T-helper 2 cell treated with Interferon-gamma antibody and Interleukin-4, amounts not matched to agents 5 μg/mL and 100 μg/mL, for 36 hours (primary cell): ENCODE measurements at regions not wholly inside any gene's neighbourhood (a gene's known extent, or its start where the extent isn't known, plus 50 kb on each side); places are given as distances from the start of the nearest gene placed in this dataset.
"Not testable (repeated sequence)": the region's sequence is repeated elsewhere in the genome, so short reads cannot be mapped to it uniquely, and the experiment has no call there.

Experiments used
- DNase-seq: peaks from one replicate; pipeline ENCODE4 v3.0.0; 2021; ENCODE audit warnings: low spot score
- H3K27ac Mint-ChIP-seq: one replicate; pipeline ENCODE4 v1.8.0; 2021; ENCODE audit warnings: mild to moderate bottlenecking, mixed read lengths
- H3K27me3 Mint-ChIP-seq: one replicate; pipeline ENCODE4 v1.8.0; 2021; ENCODE audit warnings: low read depth, mixed read lengths
- H3K36me3 Mint-ChIP-seq: one replicate; pipeline ENCODE4 v1.8.0; 2021; ENCODE audit warnings: low read depth, mixed read lengths
- H3K4me1 Mint-ChIP-seq: one replicate; pipeline ENCODE4 v1.8.0; 2021; ENCODE audit warnings: low read depth, mixed read lengths
- H3K4me3 Mint-ChIP-seq: one replicate; pipeline ENCODE4 v1.8.0; 2022; ENCODE audit warnings: mild to moderate bottlenecking, moderate library complexity, mixed read lengths
- H3K9me3 Mint-ChIP-seq: one replicate; pipeline ENCODE4 v1.8.0; 2021; ENCODE audit warnings: mixed read lengths

DNA sequence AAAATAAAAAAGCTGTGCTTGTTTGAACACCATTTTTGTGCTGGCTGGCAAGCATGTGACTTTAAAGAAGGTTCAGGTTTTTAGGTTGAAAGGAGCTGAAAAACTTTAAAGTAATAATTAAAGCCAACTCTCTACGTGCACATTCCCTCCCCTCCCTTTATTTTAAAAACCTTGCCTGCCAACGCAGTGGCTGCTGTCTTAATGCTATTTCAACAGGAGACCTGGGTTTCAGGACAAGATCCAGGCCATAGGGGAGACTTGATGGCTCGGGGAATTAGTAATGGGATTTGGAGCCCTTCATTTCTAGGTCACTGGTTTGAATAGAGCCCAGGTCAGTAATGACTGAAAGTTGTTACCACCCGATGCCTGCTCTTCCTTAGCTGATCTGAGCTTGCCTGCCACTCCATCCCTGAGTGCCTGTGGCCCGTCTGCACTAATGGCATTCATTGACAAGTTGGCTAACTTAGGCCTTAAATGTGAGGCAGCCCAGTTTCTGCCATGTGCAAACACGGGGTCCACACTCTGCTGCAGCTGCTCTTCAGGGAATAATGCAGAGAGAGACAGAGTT, 1233.2 kb upstream of the ZEB2 start:
- H3K4me1 Mint-ChIP-seq = peaks cover 17% of the 10 kb centered on the region
- no peaks in the 10 kb centered on the region for H3K9me3 Mint-ChIP-seq
- no peaks in the 10 kb centered on the region for H3K27me3 Mint-ChIP-seq
- H3K27ac Mint-ChIP-seq = no peak overlapping the region
- no peaks in the 10 kb centered on the region for H3K36me3 Mint-ChIP-seq
- DNase-seq = no peak
- no peak overlapping the region for H3K4me3 Mint-ChIP-seq

DNA sequence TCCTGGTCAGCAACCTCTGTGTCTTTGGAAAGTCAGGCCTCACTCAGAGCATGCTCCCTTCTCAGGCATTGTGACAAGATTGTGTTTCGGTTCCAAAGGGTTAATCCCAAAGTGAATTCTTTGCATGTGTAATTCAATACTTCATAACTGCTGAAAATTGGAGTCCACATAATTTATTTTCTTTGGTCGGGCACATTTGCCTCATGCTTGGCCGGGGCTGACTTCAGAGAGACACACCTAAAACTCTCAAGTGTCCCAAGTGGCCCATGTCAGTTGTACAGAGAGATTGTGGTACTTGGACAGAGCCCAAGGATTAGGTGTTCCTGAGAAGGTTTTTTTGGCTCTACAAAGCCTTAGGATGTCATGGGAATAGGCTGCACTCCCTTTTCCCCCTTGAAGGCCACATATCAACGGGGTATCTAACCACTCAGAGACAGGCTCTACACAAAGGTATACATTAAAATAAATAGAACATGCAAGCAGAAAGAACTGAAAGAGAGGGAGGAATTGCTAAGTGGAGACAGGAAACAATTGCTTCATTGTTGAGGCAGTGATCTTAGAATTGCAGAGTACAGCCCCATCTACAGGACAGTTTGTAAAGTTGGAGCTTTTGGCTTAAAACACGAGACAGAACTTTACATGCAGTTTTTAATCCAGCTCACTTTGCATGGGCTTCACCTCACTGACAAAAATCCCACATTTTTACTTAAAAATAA, 1232.3 kb upstream of the ZEB2 start:
- no peaks in the 10 kb centered on the region for H3K36me3 Mint-ChIP-seq

DNA sequence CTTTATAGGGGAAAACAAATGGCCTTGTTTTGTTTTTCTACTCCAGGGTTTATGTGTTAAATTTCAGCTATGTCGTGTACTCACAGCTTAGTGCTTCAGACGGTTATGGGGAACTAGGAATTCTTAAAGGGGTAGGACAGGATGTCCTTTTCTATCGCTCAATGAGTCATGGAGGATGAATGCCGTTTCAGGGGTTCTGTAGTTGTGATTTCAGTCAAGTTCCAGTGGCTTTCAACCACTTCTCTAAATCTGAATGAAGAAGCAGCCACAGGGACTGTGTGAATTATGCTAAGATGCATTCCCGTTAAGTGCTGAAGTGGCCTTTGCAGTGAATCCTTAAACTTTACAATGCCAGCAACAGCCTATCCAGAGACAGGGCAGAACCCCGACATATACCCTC, 1231.7 kb upstream of the ZEB2 start:
- no peak overlapping the region for H3K27ac Mint-ChIP-seq
- H3K4me1 Mint-ChIP-seq = peaks cover 17% of the 10 kb centered on the region
- no peaks in the 10 kb centered on the region for H3K9me3 Mint-ChIP-seq
- no peak overlapping the region for H3K4me3 Mint-ChIP-seq
- DNase-seq = no peak
- H3K27me3 Mint-ChIP-seq = no peaks in the 10 kb centered on the region
- no peaks in the 10 kb centered on the region for H3K36me3 Mint-ChIP-seq

More for the DNA sequence above, 1232.3 kb upstream of the ZEB2 start:
- H3K27ac Mint-ChIP-seq = no peak overlapping the region
- no peaks in the 10 kb centered on the region for H3K9me3 Mint-ChIP-seq
- no peaks in the 10 kb centered on the region for H3K27me3 Mint-ChIP-seq
- DNase-seq = no peak
- peaks cover 17% of the 10 kb centered on the region for H3K4me1 Mint-ChIP-seq
- no peak overlapping the region for H3K4me3 Mint-ChIP-seq

DNA sequence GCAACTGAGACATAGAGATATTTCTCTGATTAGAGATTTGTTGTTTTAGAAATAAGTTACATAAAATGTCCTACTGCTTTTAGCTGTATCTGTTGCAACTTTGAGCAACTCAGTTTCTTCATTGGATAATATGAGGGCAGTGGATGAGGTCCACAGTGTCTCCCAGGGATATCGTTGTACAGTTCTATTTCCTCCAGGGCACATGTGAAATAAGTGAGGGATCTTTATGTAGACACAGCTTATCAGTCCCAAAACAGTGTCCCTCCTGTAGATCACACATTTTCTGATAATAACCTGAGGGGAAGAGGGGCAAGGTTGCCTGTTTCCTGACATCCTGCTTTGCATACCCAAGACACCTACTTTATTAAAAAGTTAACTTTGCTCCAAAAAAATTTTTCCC, 1231.2 kb upstream of the ZEB2 start:
- Mint-ChIP-seq H3K27ac (no peak overlapping the region), H3K36me3 (no peaks in the 10 kb centered on the region), H3K4me1 (peaks cover 17% of the 10 kb centered on the region), H3K27me3 (peaks cover 3% of the 10 kb centered on the region), H3K4me3 (no peak overlapping the region), H3K9me3 (no peaks in the 10 kb centered on the region)
- no peak for DNase-seq

DNA sequence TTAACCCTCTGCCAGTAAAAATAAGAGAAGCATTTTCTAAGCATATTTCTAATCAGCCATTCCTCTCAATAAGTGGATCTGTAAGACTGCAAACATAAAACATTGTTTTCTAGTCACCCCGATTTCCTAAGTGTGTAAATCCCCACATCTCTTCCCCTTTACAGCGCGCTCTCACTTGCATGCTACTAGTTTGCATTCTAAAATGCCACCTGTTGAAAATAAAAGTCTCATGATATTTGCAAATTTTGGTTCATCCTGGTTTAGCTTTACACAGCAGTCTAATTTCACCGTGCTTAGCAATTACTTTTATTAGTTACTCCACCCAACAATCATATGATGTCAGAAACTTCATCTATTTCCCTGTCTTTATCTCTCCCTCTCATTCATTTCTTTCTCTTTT, 1230.7 kb upstream of the ZEB2 start:
- H3K9me3 Mint-ChIP-seq = no peaks in the 10 kb centered on the region
- H3K4me1 Mint-ChIP-seq = peaks cover 17% of the 10 kb centered on the region
- no peak overlapping the region for H3K4me3 Mint-ChIP-seq
- no peak overlapping the region for H3K27ac Mint-ChIP-seq
- H3K36me3 Mint-ChIP-seq = no peaks in the 10 kb centered on the region
- DNase-seq = no peak
- H3K27me3 Mint-ChIP-seq = peaks cover 3% of the 10 kb centered on the region

DNA sequence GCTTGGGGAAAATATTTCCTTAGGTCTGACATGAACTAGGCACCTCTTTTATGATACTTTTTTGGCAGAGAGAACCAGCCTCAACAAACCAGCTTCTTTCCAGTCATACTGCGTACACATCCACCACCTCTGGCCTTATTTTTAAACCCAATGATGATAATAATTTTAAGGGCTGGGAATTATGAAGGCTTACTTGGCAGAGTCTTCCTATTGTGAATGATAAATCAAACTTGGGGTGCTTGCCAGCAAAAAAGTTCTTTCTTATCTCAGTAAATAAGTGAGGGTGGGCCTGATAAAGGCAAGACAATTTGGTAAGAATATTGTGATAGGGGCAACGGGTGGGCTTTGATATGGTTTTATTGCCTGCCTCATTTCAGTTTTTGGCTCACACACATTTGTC, 1230.2 kb upstream of the ZEB2 start:
- no peak overlapping the region for H3K27ac Mint-ChIP-seq
- no peaks in the 10 kb centered on the region for H3K9me3 Mint-ChIP-seq
- no peak for DNase-seq
- no peaks in the 10 kb centered on the region for H3K36me3 Mint-ChIP-seq
- peaks cover 17% of the 10 kb centered on the region for H3K4me1 Mint-ChIP-seq
- H3K27me3 Mint-ChIP-seq = peaks cover 3% of the 10 kb centered on the region
- no peak overlapping the region for H3K4me3 Mint-ChIP-seq

DNA sequence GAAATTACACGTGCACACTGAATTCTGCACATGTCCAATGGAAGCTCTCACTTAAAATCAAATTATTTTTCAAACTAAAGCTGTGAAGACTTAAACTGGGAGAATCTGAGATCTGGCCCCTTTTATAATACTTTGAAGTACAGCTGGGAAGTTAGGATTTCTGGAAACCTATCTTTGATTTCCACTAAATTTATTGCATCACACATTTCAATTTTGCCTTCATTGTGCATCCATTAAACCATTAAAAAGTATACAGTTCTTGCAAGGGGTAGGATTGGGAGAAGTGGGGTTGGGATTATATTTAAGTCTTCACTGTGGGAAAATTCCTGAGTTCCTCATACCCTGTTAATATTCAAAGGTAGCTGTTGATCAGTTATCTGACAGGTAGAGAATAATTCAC, 1229.6 kb upstream of the ZEB2 start:
- Mint-ChIP-seq H3K27me3 (peaks cover 3% of the 10 kb centered on the region), H3K27ac (no peak overlapping the region), H3K36me3 (no peaks in the 10 kb centered on the region), H3K9me3 (no peaks in the 10 kb centered on the region), H3K4me3 (no peak overlapping the region), H3K4me1 (peaks cover 19% of the 10 kb centered on the region)
- DNase-seq = no peak

DNA sequence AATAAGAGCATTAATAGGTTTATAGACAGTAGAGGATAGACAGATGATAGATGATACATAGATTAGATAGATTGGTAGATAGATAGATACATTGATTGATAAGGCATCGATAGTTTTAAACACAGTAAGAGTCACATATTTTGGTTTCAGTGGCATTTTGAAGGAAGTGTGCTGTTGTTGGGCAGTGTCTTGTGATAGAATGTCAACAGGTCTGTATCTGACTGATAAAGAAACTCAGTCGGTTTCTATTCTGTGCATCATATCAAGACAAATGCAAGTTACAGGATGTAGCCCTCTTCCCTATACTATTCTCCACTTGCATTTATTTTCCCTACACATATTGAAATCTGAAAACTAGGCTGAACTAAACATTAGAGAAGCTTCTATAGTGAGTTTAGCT, 1229.0 kb upstream of the ZEB2 start:
- no peak for DNase-seq

DNA sequence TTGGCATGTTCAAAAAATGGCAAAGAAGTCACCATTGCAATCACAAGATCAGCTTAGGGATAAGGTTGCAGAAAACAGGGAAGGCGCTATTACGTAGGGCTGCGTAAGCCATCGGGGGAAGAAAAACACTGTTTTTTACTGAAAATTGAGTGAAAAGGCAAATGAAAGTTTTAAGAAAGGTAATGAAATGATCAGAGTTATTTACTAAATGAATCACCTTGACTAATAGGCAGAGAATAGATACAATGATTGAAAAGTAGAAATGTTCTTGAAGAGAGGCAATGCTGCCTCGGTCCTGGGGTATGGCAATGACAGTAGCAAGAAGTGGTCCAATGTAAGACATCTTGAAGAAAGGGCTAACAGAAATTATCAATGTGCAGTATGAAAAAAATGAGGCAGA, 1227.8 kb upstream of the ZEB2 start:
- Mint-ChIP-seq H3K4me1 (peaks cover 20% of the 10 kb centered on the region), H3K27ac (no peak overlapping the region), H3K27me3 (peaks cover 3% of the 10 kb centered on the region)

More for the DNA sequence above, 1229.0 kb upstream of the ZEB2 start:
- Mint-ChIP-seq H3K27me3 (peaks cover 3% of the 10 kb centered on the region), H3K4me3 (no peak overlapping the region), H3K27ac (no peak overlapping the region), H3K9me3 (no peaks in the 10 kb centered on the region), H3K36me3 (no peaks in the 10 kb centered on the region), H3K4me1 (peaks cover 20% of the 10 kb centered on the region)

DNA sequence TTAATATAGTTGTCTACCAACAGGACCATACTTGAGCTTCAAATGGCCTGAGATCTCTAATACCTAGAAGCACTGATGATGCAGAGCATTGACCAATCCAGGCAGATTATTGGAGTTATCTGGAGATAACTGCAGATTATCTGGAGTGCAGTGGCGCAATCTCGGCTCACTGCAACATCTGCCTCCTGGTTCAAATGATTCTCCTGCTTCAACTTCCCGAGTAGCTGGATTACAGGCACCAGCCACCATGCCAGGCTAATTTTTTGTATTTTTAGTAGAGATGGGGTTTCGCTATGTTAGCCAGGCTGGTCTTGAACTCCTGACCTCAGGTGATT, 1225.4 kb upstream of the ZEB2 start:
- H3K4me3 Mint-ChIP-seq, DNase-seq, H3K4me1 Mint-ChIP-seq, H3K9me3 Mint-ChIP-seq, H3K27ac Mint-ChIP-seq, H3K27me3 Mint-ChIP-seq, H3K36me3 Mint-ChIP-seq: not testable (repeated sequence)

More for the DNA sequence above, 1227.8 kb upstream of the ZEB2 start:
- no peak overlapping the region for H3K4me3 Mint-ChIP-seq
- no peaks in the 10 kb centered on the region for H3K9me3 Mint-ChIP-seq
- H3K36me3 Mint-ChIP-seq = no peaks in the 10 kb centered on the region
- no peak for DNase-seq

DNA sequence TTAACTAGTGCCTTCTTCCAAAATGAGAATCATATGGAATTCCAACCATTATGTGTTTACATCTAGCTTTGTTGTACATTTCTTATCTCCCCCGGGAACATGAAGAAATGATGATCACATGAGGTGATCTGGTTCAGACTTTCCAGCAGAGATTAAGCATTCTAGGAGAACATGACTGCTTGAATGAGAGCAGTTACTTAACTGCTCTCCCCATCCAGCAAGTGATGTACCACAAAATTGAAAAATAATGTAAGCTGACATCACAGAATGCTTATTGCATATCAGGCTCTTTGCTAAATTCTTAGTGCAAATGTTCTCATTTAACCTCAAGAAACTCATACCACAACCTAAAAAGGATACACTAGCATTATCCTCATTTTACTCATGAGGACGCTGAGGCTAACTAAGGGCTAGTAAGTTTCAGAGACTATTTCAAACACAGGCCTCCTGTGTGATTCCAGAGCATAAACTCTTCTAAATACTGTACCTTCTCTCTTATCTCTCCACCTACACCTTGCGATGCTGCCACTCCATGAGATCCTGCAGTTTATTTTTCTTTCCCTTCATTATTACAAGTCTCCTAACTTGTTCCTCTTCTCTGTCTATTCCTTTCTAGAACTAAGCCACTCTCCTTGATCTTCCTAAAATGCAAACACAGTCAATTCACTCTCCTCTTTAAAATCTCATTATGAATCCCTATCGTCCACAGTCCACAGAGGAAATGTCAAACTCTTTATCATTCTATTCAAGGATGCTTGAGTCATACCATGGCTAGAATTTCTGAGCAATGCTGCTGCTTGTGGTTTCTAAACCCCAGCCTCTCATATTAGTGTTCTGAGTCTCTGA, 1224.8 kb upstream of the ZEB2 start:
- Mint-ChIP-seq H3K4me3 (no peak overlapping the region), H3K4me1 (peaks cover 10% of the 10 kb centered on the region), H3K36me3 (no peaks in the 10 kb centered on the region), H3K27ac (no peak overlapping the region), H3K27me3 (peaks cover 6% of the 10 kb centered on the region), H3K9me3 (no peaks in the 10 kb centered on the region)
- peak; percentile 17 for DNase-seq

DNA sequence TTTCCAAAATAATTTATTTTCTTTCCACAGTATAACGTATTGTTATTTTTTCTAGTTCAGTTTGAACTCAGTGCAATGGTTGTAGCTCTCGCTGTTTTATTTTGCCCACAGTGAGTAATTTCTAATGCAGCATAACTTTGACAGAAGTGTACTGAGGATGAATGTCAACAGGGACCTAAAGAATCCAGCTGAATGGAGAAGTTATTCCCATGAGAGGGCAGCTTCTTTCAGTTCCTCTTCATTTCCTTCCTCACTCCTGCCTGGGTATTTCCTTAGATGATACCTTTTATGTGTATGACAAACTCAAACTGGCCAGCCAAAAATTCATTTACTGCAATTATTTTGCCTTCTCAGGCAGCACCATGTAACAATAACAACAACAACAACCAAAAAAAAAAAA, 1223.1 kb upstream of the ZEB2 start:
- H3K4me1 Mint-ChIP-seq = peaks cover 3% of the 10 kb centered on the region
- H3K27ac Mint-ChIP-seq = no peak overlapping the region
- H3K36me3 Mint-ChIP-seq = no peaks in the 10 kb centered on the region
- no peaks in the 10 kb centered on the region for H3K9me3 Mint-ChIP-seq
- H3K27me3 Mint-ChIP-seq = peaks cover 6% of the 10 kb centered on the region
- H3K4me3 Mint-ChIP-seq = no peak overlapping the region
- no peak for DNase-seq

DNA sequence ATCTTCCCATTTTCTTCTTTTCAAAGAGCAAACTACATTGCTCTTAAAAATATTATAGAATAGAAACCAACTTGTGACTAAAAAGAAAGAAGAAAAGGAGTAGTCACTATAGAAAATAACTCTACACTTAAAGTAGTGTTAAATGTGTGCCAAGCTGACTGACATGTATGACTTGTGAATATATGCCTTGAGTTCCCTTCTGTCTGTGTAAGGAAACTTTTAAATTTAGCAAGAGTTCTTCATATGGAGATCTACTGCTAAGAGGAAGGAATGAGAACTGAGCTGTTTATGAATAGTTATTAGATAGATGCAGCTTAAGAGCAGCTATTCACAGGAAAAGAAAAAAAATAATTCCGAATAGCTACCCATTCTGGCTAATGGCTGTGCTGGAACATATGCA, 1221.7 kb upstream of the ZEB2 start:
- H3K9me3 Mint-ChIP-seq = no peaks in the 10 kb centered on the region
- H3K27me3 Mint-ChIP-seq = peaks cover 6% of the 10 kb centered on the region
- no peak overlapping the region for H3K27ac Mint-ChIP-seq
- DNase-seq = no peak
- no peak overlapping the region for H3K4me3 Mint-ChIP-seq
- H3K36me3 Mint-ChIP-seq = no peaks in the 10 kb centered on the region
- peaks cover 3% of the 10 kb centered on the region for H3K4me1 Mint-ChIP-seq

DNA sequence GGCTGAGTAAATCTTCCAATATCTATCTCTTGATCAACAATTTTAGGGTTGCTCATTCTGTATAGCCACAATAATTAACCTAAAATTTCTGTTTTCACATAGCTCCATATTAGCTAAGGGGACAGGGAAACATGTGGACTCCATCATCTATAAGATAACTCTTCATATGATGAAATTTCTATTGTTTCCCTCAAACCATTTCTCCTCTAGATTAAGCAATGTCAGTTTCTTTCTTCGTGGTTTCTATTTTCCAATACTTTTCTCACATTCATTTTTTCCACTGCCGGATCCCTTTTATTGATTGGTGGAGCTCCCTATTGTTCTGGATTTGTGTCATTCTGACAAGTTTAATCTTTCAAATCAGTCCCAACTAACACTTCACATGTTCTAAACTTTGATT, 1221.3 kb upstream of the ZEB2 start:
- no peaks in the 10 kb centered on the region for H3K36me3 Mint-ChIP-seq
- no peaks in the 10 kb centered on the region for H3K9me3 Mint-ChIP-seq
- H3K27ac Mint-ChIP-seq = no peak overlapping the region
- DNase-seq = no peak
- peaks cover 3% of the 10 kb centered on the region for H3K27me3 Mint-ChIP-seq
- no peak overlapping the region for H3K4me3 Mint-ChIP-seq
- H3K4me1 Mint-ChIP-seq = peaks cover 3% of the 10 kb centered on the region
